ENCODE measurements at regions not wholly inside any gene's neighbourhood (a gene's known extent, or its start where the extent isn't known, plus 50 kb on each side); places are given as distances from the start of the nearest gene placed in this dataset.

- DNase-seq: no peak
Measured at GRCh38 chr22:44611880-44612496, 90.0 kb upstream of the PRR5 start.

- no peak for DNase-seq
Measured at GRCh38 chr22:44610071-44610470, 91.9 kb upstream of the PRR5 start.

- DNase-seq: no peak
Measured at GRCh38 chr22:44609400-44609988, 92.5 kb upstream of the PRR5 start.

GRCh38 chr22:44608597-44609399 lies 93.2 kb upstream of the PRR5 start:
- no peak for DNase-seq

- DNase-seq: no peak
Measured at GRCh38 chr22:44606126-44606525, 95.9 kb upstream of the PRR5 start.

- no peak for DNase-seq
Measured at GRCh38 chr22:44605486-44605885, 96.5 kb upstream of the PRR5 start.

GRCh38 chr22:44604991-44605390 lies 97.0 kb upstream of the PRR5 start:
- no peak for DNase-seq

GRCh38 chr22:44604455-44604854 lies 97.5 kb upstream of the PRR5 start:
- no peak for DNase-seq

- DNase-seq: no peak
Measured at GRCh38 chr22:44603767-44604166, 98.2 kb upstream of the PRR5 start.

GRCh38 chr22:44601725-44602124 lies 100.3 kb upstream of the PRR5 start:
- DNase-seq: no peak

- no peak for DNase-seq
Measured at GRCh38 chr22:44601189-44601588, 100.8 kb upstream of the PRR5 start.

- no peak for DNase-seq
Measured at GRCh38 chr22:44600207-44600785, 101.7 kb upstream of the PRR5 start.

- no peak for DNase-seq
Measured at GRCh38 chr22:44599500-44600140, 101.6 kb upstream of the RTL6 start.

- no peak for DNase-seq
Measured at GRCh38 chr22:44599084-44599483, 101.1 kb upstream of the RTL6 start.

- no peak for DNase-seq
Measured at GRCh38 chr22:44597616-44598015, 99.6 kb upstream of the RTL6 start.

GRCh38 chr22:44596396-44597125 lies 98.5 kb upstream of the RTL6 start:
- no peak for DNase-seq

GRCh38 chr22:44595841-44596341 lies 97.9 kb upstream of the RTL6 start:
- no peak for DNase-seq

GRCh38 chr22:44594951-44595350 lies 96.9 kb upstream of the RTL6 start:
- DNase-seq: no peak

GRCh38 chr22:44592824-44593148 lies 94.8 kb upstream of the RTL6 start:
- no peak for DNase-seq

GRCh38 chr22:44592126-44592823 lies 94.2 kb upstream of the RTL6 start:
- no peak for DNase-seq

- DNase-seq: no peak
Measured at GRCh38 chr22:44591146-44591790, 93.2 kb upstream of the RTL6 start.

Measured in activated CD4-positive, alpha-beta T cell treated with anti-CD3 and anti-CD28 coated beads, Interleukin-2, amount 50 U/mL, for 48 hours (primary cell).